ENCODE measurements at regions not wholly inside any gene's neighbourhood (a gene's known extent, or its start where the extent isn't known, plus 50 kb on each side); places are given as distances from the start of the nearest gene placed in this dataset.

- no peak for DNase-seq
- Histone ChIP-seq H3K4me1 (no peaks in the 10 kb centered on the region), H3K4me3 (no peak overlapping the region), H3K27ac (replicated peaks) (no peak overlapping the region), H3K36me3 (no peaks in the 10 kb centered on the region), H3K9me3 (replicated peaks) (peaks cover 43% of the 10 kb centered on the region), H3K27me3 (ENCODE audit: low read depth) (no peaks in the 10 kb centered on the region)
- no peak for TF ChIP-seq CTCF (IDR thresholded peaks at IDR 0.05; ENCODE audit: borderline replicate concordance)
- intact Hi-C loops (cut with micrococcal nuclease), result no loop called here
Observed at GRCh38 chr2:116442418-116442817, 1372.1 kb upstream of the DDX18 start.

GRCh38 chr2:116444256-116444872 lies 1370.1 kb upstream of the DDX18 start:
- Histone ChIP-seq H3K27me3 (ENCODE audit: low read depth) (no peaks in the 10 kb centered on the region), H3K9me3 (replicated peaks) (peaks cover 38% of the 10 kb centered on the region), H3K4me3 (no peak overlapping the region), H3K4me1 (no peaks in the 10 kb centered on the region), H3K36me3 (no peaks in the 10 kb centered on the region), H3K27ac (replicated peaks) (no peak overlapping the region)
- intact Hi-C loops (cut with micrococcal nuclease), result no loop called here
- TF ChIP-seq CTCF (IDR thresholded peaks at IDR 0.05; ENCODE audit: borderline replicate concordance), result no peak
- DNase-seq, result no peak

- no peak for TF ChIP-seq CTCF (IDR thresholded peaks at IDR 0.05; ENCODE audit: borderline replicate concordance)
- DNase-seq, result no peak
- intact Hi-C loops (cut with micrococcal nuclease), result no loop called here
- Histone ChIP-seq H3K9me3 (replicated peaks) (peaks cover 49% of the 10 kb centered on the region), H3K27me3 (ENCODE audit: low read depth) (no peaks in the 10 kb centered on the region), H3K4me1 (no peaks in the 10 kb centered on the region), H3K27ac (replicated peaks) (no peak overlapping the region), H3K4me3 (no peak overlapping the region), H3K36me3 (no peaks in the 10 kb centered on the region)
Observed at GRCh38 chr2:116450990-116451389, 1363.5 kb upstream of the DDX18 start.

- intact Hi-C loops (cut with micrococcal nuclease), result no loop called here
- peaks cover 61% of the 10 kb centered on the region for H3K9me3 ChIP-seq (replicated peaks)
- H3K27me3 ChIP-seq (ENCODE audit: low read depth), result no peaks in the 10 kb centered on the region
- no peaks in the 10 kb centered on the region for H3K4me1 ChIP-seq
- H3K36me3 ChIP-seq, result no peaks in the 10 kb centered on the region
- DNase-seq, result no peak
- no peak for TF ChIP-seq CTCF (IDR thresholded peaks at IDR 0.05; ENCODE audit: borderline replicate concordance)
- no peak overlapping the region for H3K4me3 ChIP-seq
- H3K27ac ChIP-seq (replicated peaks), result no peak overlapping the region
Observed at GRCh38 chr2:116452651-116453050, 1361.8 kb upstream of the DDX18 start.

- intact Hi-C loops (cut with micrococcal nuclease), result no loop called here
- Histone ChIP-seq H3K9me3 (replicated peaks) (peaks cover 55% of the 10 kb centered on the region), H3K4me3 (no peak overlapping the region), H3K4me1 (no peaks in the 10 kb centered on the region), H3K36me3 (no peaks in the 10 kb centered on the region), H3K27me3 (ENCODE audit: low read depth) (no peaks in the 10 kb centered on the region), H3K27ac (replicated peaks) (no peak overlapping the region)
- no peak for DNase-seq
- TF ChIP-seq CTCF (IDR thresholded peaks at IDR 0.05; ENCODE audit: borderline replicate concordance), result no peak
Observed at GRCh38 chr2:116456429-116456828, 1358.1 kb upstream of the DDX18 start.

All from left ventricle myocardium inferior (tissue), 1 donor.